Prostate gland (tissue), 2 donors: ENCODE measurements at regions not wholly inside any gene's neighbourhood (a gene's known extent, or its start where the extent isn't known, plus 50 kb on each side); places are given as distances from the start of the nearest gene placed in this dataset.

Experiments
- CTCF ChIP-seq, 4 experiments: fragments of 200-600 bp in 2 of 4; fragments of 450-650 bp in 2 of 4; sonication (generic) in 2 of 4; IDR thresholded peaks; 1 replicate in 3 of 4; 2 replicates in 1 of 4; pipeline ENCODE4 v1.5.1; 2016 to 2019; ENCODE audit warnings: antibody characterized with exemption in 4 of 4, mild to moderate bottlenecking in 2 of 4, moderate library complexity in 2 of 4
- POLR2A ChIP-seq: fragments of 450-650 bp; IDR thresholded peaks from one replicate; pipeline ENCODE4 v1.6.1; 2016; ENCODE audit warnings: antibody characterized with exemption, mild to moderate bottlenecking
- POLR2AphosphoS5 ChIP-seq: sonication (generic); formaldehyde crosslinking; IDR thresholded peaks from one replicate; pipeline ENCODE4 v1.6.1; 2017; ENCODE audit warnings: antibody characterized with exemption

GRCh38 chr2:144944546-144945220 lies 424.8 kb upstream of the ZEB2 start:
- TF ChIP-seq POLR2A, result no peak
- no peak for TF ChIP-seq CTCF (IDR thresholded peaks at IDR 0.05)
- TF ChIP-seq POLR2AphosphoS5, result no peak
